GM18907 (cell line): ENCODE measurements at regions not wholly inside any gene's neighbourhood (a gene's known extent, or its start where the extent isn't known, plus 50 kb on each side); places are given as distances from the start of the nearest gene placed in this dataset.

ENCODE experiments used
- ATAC-seq: cut with Tn5 transposase; IDR thresholded peaks from one replicate; pipeline ENCODE4 v1.9.1; 2021; ENCODE audit warnings: mild to moderate bottlenecking, moderate library complexity; ENCODE audit not compliant: unreplicated experiment

- no peak for ATAC-seq
These were observed 324.9 kb upstream of the SNX7 start for GRCh38 chr1:98336472-98337083.

GRCh38 chr1:98333936-98334335 is 327.6 kb upstream of the SNX7 start:
- no peak for ATAC-seq

- ATAC-seq = no peak
These were observed 328.1 kb upstream of the SNX7 start for GRCh38 chr1:98333406-98333805.

GRCh38 chr1:98331718-98332311 is 329.7 kb upstream of the SNX7 start:
- no peak for ATAC-seq

GRCh38 chr1:98331243-98331642 is 330.3 kb upstream of the SNX7 start:
- no peak for ATAC-seq

GRCh38 chr1:98330224-98330623 is 331.3 kb upstream of the SNX7 start:
- no peak for ATAC-seq

GRCh38 chr1:98328855-98329254 is 332.7 kb upstream of the SNX7 start:
- ATAC-seq = no peak

GRCh38 chr1:98327220-98327861 is 334.2 kb upstream of the SNX7 start:
- ATAC-seq = no peak

GRCh38 chr1:98325646-98326440 is 335.7 kb upstream of the SNX7 start:
- no peak for ATAC-seq

- no peak for ATAC-seq
These were observed 337.6 kb upstream of the SNX7 start for GRCh38 chr1:98323906-98324358.

GRCh38 chr1:98323388-98323787 is 338.1 kb upstream of the SNX7 start:
- no peak for ATAC-seq

GRCh38 chr1:98322966-98323365 is 338.6 kb upstream of the SNX7 start:
- no peak for ATAC-seq

GRCh38 chr1:98322086-98322485 is 339.4 kb upstream of the SNX7 start:
- no peak for ATAC-seq

- no peak for ATAC-seq
These were observed 340.3 kb upstream of the SNX7 start for GRCh38 chr1:98321191-98321590.

GRCh38 chr1:98316286-98316905 is 345.1 kb upstream of the SNX7 start:
- ATAC-seq = no peak

- no peak for ATAC-seq
These were observed 346.2 kb upstream of the SNX7 start for GRCh38 chr1:98315309-98315708.

GRCh38 chr1:98314601-98315000 is 346.9 kb upstream of the SNX7 start:
- ATAC-seq = no peak

- ATAC-seq = no peak
These were observed 354.9 kb upstream of the SNX7 start for GRCh38 chr1:98306517-98307089.

- no peak for ATAC-seq
These were observed 356.2 kb upstream of the SNX7 start for GRCh38 chr1:98305362-98305761.

- ATAC-seq = no peak
These were observed 356.6 kb upstream of the SNX7 start for GRCh38 chr1:98304888-98305287.

- ATAC-seq = no peak
These were observed 361.7 kb upstream of the SNX7 start for GRCh38 chr1:98299861-98300260.
